NCI-H460 (cell line): ENCODE measurements at regions not wholly inside any gene's neighbourhood (a gene's known extent, or its start where the extent isn't known, plus 50 kb on each side); places are given as distances from the start of the nearest gene placed in this dataset.

Experiments
- DNase-seq: peaks from one replicate; pipeline ENCODE4 v3.0.0-alpha.2; 2016; ENCODE audit warnings: low read depth; ENCODE audit errors: extremely low read depth

- DNase-seq = no peak
Observed at GRCh38 chr2:71879509-71880184, 268.0 kb downstream of the CYP26B1 start.

GRCh38 chr2:71878626-71879508 lies 268.8 kb downstream of the CYP26B1 start:
- DNase-seq = no peak

- DNase-seq = no peak
Observed at GRCh38 chr2:71877636-71878035, 270.0 kb downstream of the CYP26B1 start.

GRCh38 chr2:71876542-71877451 lies 270.9 kb downstream of the CYP26B1 start:
- no peak for DNase-seq

GRCh38 chr2:71872466-71873051 lies 275.1 kb downstream of the CYP26B1 start:
- no peak for DNase-seq

- no peak for DNase-seq
Observed at GRCh38 chr2:71865391-71865965, 282.2 kb downstream of the CYP26B1 start.

GRCh38 chr2:71864085-71864484 lies 283.6 kb downstream of the CYP26B1 start:
- no peak for DNase-seq

GRCh38 chr2:71863396-71863795 lies 284.3 kb downstream of the CYP26B1 start:
- DNase-seq = no peak

- no peak for DNase-seq
Observed at GRCh38 chr2:71862921-71863320, 284.7 kb downstream of the CYP26B1 start.

- no peak for DNase-seq
Observed at GRCh38 chr2:71861186-71862160, 286.2 kb downstream of the CYP26B1 start.

GRCh38 chr2:71860381-71860926 lies 287.2 kb downstream of the CYP26B1 start:
- no peak for DNase-seq

- DNase-seq = no peak
Observed at GRCh38 chr2:71859211-71859847, 288.3 kb downstream of the CYP26B1 start.

- DNase-seq = no peak
Observed at GRCh38 chr2:71858071-71858470, 289.6 kb downstream of the CYP26B1 start.

GRCh38 chr2:71857636-71858035 lies 290.0 kb downstream of the CYP26B1 start:
- DNase-seq = no peak

GRCh38 chr2:71856773-71857525 lies 290.7 kb downstream of the CYP26B1 start:
- DNase-seq = no peak

GRCh38 chr2:71853858-71854257 lies 293.8 kb downstream of the CYP26B1 start:
- DNase-seq = no peak

GRCh38 chr2:71852141-71852711 lies 295.4 kb downstream of the CYP26B1 start:
- DNase-seq = no peak
